ENCODE measurements at regions not wholly inside any gene's neighbourhood (a gene's known extent, or its start where the extent isn't known, plus 50 kb on each side); places are given as distances from the start of the nearest gene placed in this dataset.

- POLR2A ChIA-PET, result no interaction called here
- DNase-seq (ENCODE audit: low read depth in 1 of 2, low spot score in 1 of 2), result no peak
Measured at GRCh38 chr2:193783681-193784080, 1588.9 kb upstream of the TMEFF2 start.

GRCh38 chr2:193778293-193778692 is 1583.6 kb upstream of the TMEFF2 start:
- ChIA-PET POLR2A (no interaction called here), CTCF (no interaction called here)
- no peak overlapping the region for H3K4me3 ChIP-seq
- 66% methylated on average over 4 of the region's 4 CpGs for WGBS (ENCODE audit: missing lambda C conversion rate)
- H3K4me1 ChIP-seq, result no peaks in the 10 kb centered on the region
- TF ChIP-seq RAD21 (conservative IDR thresholded peaks at IDR 0.05 in 1 of 2, IDR thresholded peaks at IDR 0.05 in 1 of 2) (no peak), ZSCAN20 (CRISPR knock-in tag; IDR thresholded peaks at IDR 0.05) (no peak), TP53 (CRISPR knock-in tag; IDR thresholded peaks at IDR 0.05) (no peak), ZNF302 (CRISPR knock-in tag; IDR thresholded peaks at IDR 0.05) (no peak), MAZ (IDR thresholded peaks at IDR 0.05; ENCODE audit: borderline replicate concordance, low read depth, low read length) (no peak)
- no peaks in the 10 kb centered on the region for H3K9me3 ChIP-seq
- H3K4me2 ChIP-seq, result no peak overlapping the region
- FAIRE-seq (no peak), DNase-seq (ENCODE audit: low read depth in 1 of 2, low spot score in 1 of 2) (no peak), ATAC-seq (no peak)
- no peak overlapping the region for H3K27ac ChIP-seq

More at GRCh38 chr2:193783681-193784080, 1588.9 kb upstream of the TMEFF2 start:
- FAIRE-seq, result no peak
- 13% methylated on average over 2 of the region's 2 CpGs for WGBS (ENCODE audit: missing lambda C conversion rate)
- CTCF ChIA-PET, result no interaction called here
- H3K4me1 ChIP-seq, result no peaks in the 10 kb centered on the region
- TF ChIP-seq CEBPB (IDR thresholded peaks at IDR 0.05) (no peak), FOXS1 (CRISPR knock-in tag; IDR thresholded peaks at IDR 0.05) (no peak), USF2 (IDR thresholded peaks at IDR 0.05) (no peak), POLR2AphosphoS2 (conservative IDR thresholded peaks at IDR 0.05; ENCODE audit: low read length) (no peak)
- no peaks in the 10 kb centered on the region for H3K9me3 ChIP-seq
- no peak for ATAC-seq
- no peak overlapping the region for H3K4me3 ChIP-seq
- H3K27ac ChIP-seq, result no peak overlapping the region
- H3K4me2 ChIP-seq, result no peak overlapping the region

- Histone ChIP-seq H3K9me3 (no peaks in the 10 kb centered on the region), H3K4me2 (no peak overlapping the region), H3K27ac (no peak overlapping the region), H3K4me3 (no peak overlapping the region), H3K4me1 (no peaks in the 10 kb centered on the region)
- FAIRE-seq (no peak), ATAC-seq (no peak), DNase-seq (ENCODE audit: low read depth in 1 of 2, low spot score in 1 of 2) (no peak)
- ChIA-PET CTCF (no interaction called here), POLR2A (no interaction called here)
- 55% methylated on average over 1 of the region's 1 CpG for WGBS (ENCODE audit: missing lambda C conversion rate)
- TF ChIP-seq NR3C1 (IDR thresholded peaks at IDR 0.05) (no peak), KDM5A (IDR thresholded peaks at IDR 0.05) (no peak), MAZ (IDR thresholded peaks at IDR 0.05; ENCODE audit: borderline replicate concordance, low read depth, low read length) (no peak), CTCF (IDR thresholded peaks at IDR 0.05) (no peak), RARB (CRISPR knock-in tag; IDR thresholded peaks at IDR 0.05) (no peak), EP300 (IDR thresholded peaks at IDR 0.05) (no peak), MAFK (IDR thresholded peaks at IDR 0.05; ENCODE audit: partially characterized antibody) (no peak), POLR2AphosphoS2 (conservative IDR thresholded peaks at IDR 0.05; ENCODE audit: low read length) (no peak), HMGXB4 (CRISPR knock-in tag; IDR thresholded peaks at IDR 0.05; ENCODE audit: borderline replicate concordance) (no peak), ZFP36 (IDR thresholded peaks at IDR 0.05; ENCODE audit: borderline replicate concordance, partially characterized antibody) (no peak), TFCP2L1 (CRISPR knock-in tag; IDR thresholded peaks at IDR 0.05) (no peak), ZSCAN20 (CRISPR knock-in tag; IDR thresholded peaks at IDR 0.05) (no peak)
Measured at GRCh38 chr2:193776988-193777387, 1582.3 kb upstream of the TMEFF2 start.
